H9 (cell line): ENCODE measurements at regions not wholly inside any gene's neighbourhood (a gene's known extent, or its start where the extent isn't known, plus 50 kb on each side); places are given as distances from the start of the nearest gene placed in this dataset.

ENCODE experiments used
- DNase-seq: peaks from one replicate; pipeline ENCODE4 v3.0.0-alpha.2; 2017
- H2AFZ ChIP-seq: one replicate; pipeline ENCODE4 v1.6.1; 2013; ENCODE audit warnings: mild to moderate bottlenecking, low read length, control low read depth, moderate library complexity
- H2AK5ac ChIP-seq: 2 replicates; pipeline ENCODE4 v1.6.1; 2013; ENCODE audit warnings: low read length, control low read depth, mixed read lengths; ENCODE audit not compliant: insufficient read length
- H2BK120ac ChIP-seq: one replicate; pipeline ENCODE4 v1.6.1; 2013; ENCODE audit warnings: low read depth, mild to moderate bottlenecking, low read length, control low read depth, inconsistent platforms; ENCODE audit not compliant: poor library complexity, severe bottlenecking
- H2BK12ac ChIP-seq: 2 replicates; pipeline ENCODE4 v1.6.1; 2013; ENCODE audit warnings: low read length, control low read depth, mixed read lengths, low read depth; ENCODE audit not compliant: insufficient read length
- H2BK15ac ChIP-seq: 2 replicates; pipeline ENCODE4 v1.6.1; 2013; ENCODE audit warnings: low read depth, low read length, control low read depth
- H2BK20ac ChIP-seq: one replicate; pipeline ENCODE4 v1.6.1; 2013; ENCODE audit warnings: low read depth, mild to moderate bottlenecking, low read length, control low read depth, inconsistent platforms; ENCODE audit not compliant: poor library complexity, severe bottlenecking
- H2BK5ac ChIP-seq: 2 replicates; pipeline ENCODE4 v1.6.1; 2013; ENCODE audit warnings: low read length, control low read depth, mixed read lengths; ENCODE audit not compliant: insufficient read length
- H3K14ac ChIP-seq: 2 replicates; pipeline ENCODE4 v1.6.1; 2013; ENCODE audit warnings: low read length, control low read depth; ENCODE audit not compliant: insufficient read depth
- H3K18ac ChIP-seq: 2 replicates; pipeline ENCODE4 v1.6.1; 2013; ENCODE audit warnings: low read depth, mild to moderate bottlenecking, mixed read lengths, low read length, control low read depth; ENCODE audit not compliant: insufficient read length
- H3K23ac ChIP-seq: 2 replicates; pipeline ENCODE4 v1.6.1; 2013; ENCODE audit warnings: low read length, control low read depth, mixed read lengths, low read depth; ENCODE audit not compliant: insufficient read length
- H3K23me2 ChIP-seq: 2 replicates; pipeline ENCODE4 v1.6.1; 2013; ENCODE audit warnings: low read depth, mild to moderate bottlenecking, mixed read lengths, low read length, control low read depth; ENCODE audit not compliant: insufficient read length, poor library complexity, severe bottlenecking
- H3K27ac ChIP-seq: 2 replicates; pipeline ENCODE4 v1.5.1; 2013; ENCODE audit warnings: low read length, control low read depth, mixed read lengths, low read depth; ENCODE audit not compliant: insufficient read length
- H3K27me3 ChIP-seq: 2 replicates; pipeline ENCODE4 v1.6.1; 2013; ENCODE audit warnings: low read length, control low read depth, inconsistent platforms; ENCODE audit not compliant: insufficient read depth
- H3K4ac ChIP-seq: 2 replicates; pipeline ENCODE4 v1.6.1; 2013; ENCODE audit warnings: low read depth, mild to moderate bottlenecking, control low read depth, inconsistent platforms, low read length, moderate library complexity
- H3K4me1 ChIP-seq: 2 replicates; pipeline ENCODE4 v1.6.1; 2013; ENCODE audit warnings: low read length, control low read depth, inconsistent platforms; ENCODE audit not compliant: insufficient read depth
- H3K4me2 ChIP-seq: 2 replicates; pipeline ENCODE4 v1.6.1; 2013; ENCODE audit warnings: low read length, control low read depth, mixed read lengths; ENCODE audit not compliant: insufficient read length, insufficient read depth
- H3K56ac ChIP-seq: 2 replicates; pipeline ENCODE4 v1.6.1; 2013; ENCODE audit warnings: low read depth, mild to moderate bottlenecking, mixed read lengths, low read length, control low read depth; ENCODE audit not compliant: insufficient read length
- H3K79me1 ChIP-seq: 2 replicates; pipeline ENCODE4 v1.6.1; 2013; ENCODE audit warnings: low read depth, mild to moderate bottlenecking, moderate library complexity, low read length, control low read depth, inconsistent platforms; ENCODE audit not compliant: insufficient read depth, poor library complexity, severe bottlenecking
- H3K79me2 ChIP-seq: 2 replicates; pipeline ENCODE4 v1.6.1; 2013; ENCODE audit warnings: low read length, control low read depth, inconsistent platforms; ENCODE audit not compliant: insufficient read depth
- H3K9ac ChIP-seq: 2 replicates; pipeline ENCODE4 v1.6.1; 2013; ENCODE audit warnings: low read length, control low read depth, mixed read lengths; ENCODE audit not compliant: insufficient read length; ENCODE audit errors: extremely low read depth
- H3K9me3 ChIP-seq: one replicate; pipeline ENCODE4 v1.6.1; 2013; ENCODE audit warnings: low read depth, low read length, inconsistent platforms; ENCODE audit not compliant: control insufficient read depth
- H3T11ph ChIP-seq: one replicate; pipeline ENCODE4 v1.6.1; 2013; ENCODE audit warnings: mild to moderate bottlenecking, low read length, control low read depth, inconsistent platforms
- H4K20me1 ChIP-seq: one replicate; pipeline ENCODE4 v1.6.1; 2013; ENCODE audit not compliant: control insufficient read depth, insufficient read length, insufficient read depth
- H4K5ac ChIP-seq: 2 replicates; pipeline ENCODE4 v1.6.1; 2013; ENCODE audit warnings: low read depth, mild to moderate bottlenecking, mixed read lengths, low read length, control low read depth; ENCODE audit not compliant: insufficient read length
- H4K8ac ChIP-seq: replicated peaks from 2 replicates; pipeline ENCODE4 v1.6.1; 2013; ENCODE audit warnings: low read length, control low read depth, mixed read lengths, low read depth; ENCODE audit not compliant: insufficient read length
- H4K91ac ChIP-seq: 2 replicates; pipeline ENCODE4 v1.6.1; 2013; ENCODE audit warnings: low read depth, mild to moderate bottlenecking, moderate library complexity, mixed read lengths, low read length, control low read depth; ENCODE audit not compliant: insufficient read length
- H3K27ac Mint-ChIP-seq, 3 experiments: 2 replicates in 2 of 3; 3 replicates in 1 of 3; pipeline ENCODE4 v1.8.0; 2020 to 2021; ENCODE audit warnings: mixed read lengths in 3 of 3, mild to moderate bottlenecking in 1 of 3, moderate library complexity in 1 of 3
- H3K27me3 Mint-ChIP-seq: 2 replicates; pipeline ENCODE4 v1.8.0; 2021; ENCODE audit warnings: low read depth, mild to moderate bottlenecking, moderate library complexity, mixed read lengths
- H3K36me3 Mint-ChIP-seq, 3 experiments: 2 replicates in 2 of 3; 3 replicates in 1 of 3; pipeline ENCODE4 v1.8.0; 2020 to 2021; ENCODE audit warnings: low read depth in 3 of 3, mixed read lengths in 3 of 3; ENCODE audit not compliant: insufficient read depth in 1 of 3
- H3K4me1 Mint-ChIP-seq, 2 experiments: 2 replicates each; pipeline ENCODE4 v1.8.0; 2020; ENCODE audit warnings: mixed read lengths in 2 of 2
- H3K4me3 Mint-ChIP-seq, 2 experiments: 2 replicates in 1 of 2; 3 replicates in 1 of 2; pipeline ENCODE4 v1.8.0; 2020 to 2021; ENCODE audit warnings: mild to moderate bottlenecking in 2 of 2, mixed read lengths in 2 of 2, moderate library complexity in 1 of 2
- H3K9me3 Mint-ChIP-seq, 2 experiments: 2 replicates in 1 of 2; 3 replicates in 1 of 2; pipeline ENCODE4 v1.8.0; 2020; ENCODE audit warnings: mild to moderate bottlenecking in 2 of 2, mixed read lengths in 2 of 2, moderate library complexity in 1 of 2
- WGBS: extraction: QIAGEN DNeasy Blood & Tissue Kit; methylation state at CpG from one replicate; pipeline ENCODE4 v1.1.7; 2013; ENCODE audit warnings: missing lambda C conversion rate, low lambda C conversion rate, mixed read lengths; ENCODE audit not compliant: insufficient read length; ENCODE audit errors: extremely low coverage; 5-methylcytosine and 5-hydroxymethylcytosine counted together
- TF ChIP-seq, protein P1 (sequence below): fragments of 200-600 bp; sonication (generic); conservative IDR thresholded peaks from 3 replicates; pipeline ENCODE4 v1.8.0; 2021; ENCODE audit warnings: antibody characterized with exemption, mild to moderate bottlenecking

DNA sequence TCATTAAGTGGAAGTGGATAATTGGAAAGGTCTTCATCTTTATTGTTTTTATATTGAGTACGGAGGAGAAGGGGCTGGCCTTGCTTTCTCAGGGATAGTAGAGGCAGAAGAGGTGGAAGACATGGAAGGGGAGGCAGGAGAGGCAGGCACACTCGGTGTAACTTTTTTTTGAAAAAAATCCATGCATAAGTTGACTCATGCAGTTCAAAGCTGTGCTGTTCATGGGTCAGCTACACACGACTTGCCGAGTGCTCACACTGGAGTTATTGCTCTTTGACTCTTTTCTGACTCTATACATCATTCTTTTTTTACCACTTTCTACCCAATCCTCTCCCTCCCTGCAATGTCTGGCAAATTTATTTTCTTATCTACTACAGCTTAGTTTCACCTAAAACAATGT is 158.3 kb upstream of the AADAT start:
- peaks cover 8 to 10% of the 10 kb centered on the region in 2 experiments for H3K4me1 Mint-ChIP-seq

More for the DNA sequence above, 158.3 kb upstream of the AADAT start:
- Histone ChIP-seq H4K20me1 (no peaks in the 10 kb centered on the region), H2BK12ac (no peak overlapping the region), H2BK5ac (no peak overlapping the region), H2BK120ac (no peak overlapping the region), H3K79me1 (no peaks in the 10 kb centered on the region), H3K4me1 (peaks cover 3% of the 10 kb centered on the region), H3K23ac (no peak overlapping the region), H3K4ac (no peak overlapping the region), H3T11ph (no peak overlapping the region), H3K9ac (no peak overlapping the region), H2BK15ac (no peak overlapping the region), H4K5ac (no peak overlapping the region), H4K8ac (no peak overlapping the region), H3K27me3 (no peaks in the 10 kb centered on the region), H2BK20ac (no peak overlapping the region), H3K79me2 (no peaks in the 10 kb centered on the region; the same call in 1 of the 2 replicates), H3K27ac (no peak overlapping the region), H2AFZ (no peak overlapping the region), H4K91ac (no peak overlapping the region), H3K23me2 (peaks cover 2% of the 10 kb centered on the region), H3K56ac (no peak overlapping the region), H3K14ac (no peak overlapping the region), H2AK5ac (no peak overlapping the region), H3K4me2 (no peak overlapping the region), H3K18ac (no peak overlapping the region), H3K9me3 (no peaks in the 10 kb centered on the region)
- TF ChIP-seq, protein P1, sequence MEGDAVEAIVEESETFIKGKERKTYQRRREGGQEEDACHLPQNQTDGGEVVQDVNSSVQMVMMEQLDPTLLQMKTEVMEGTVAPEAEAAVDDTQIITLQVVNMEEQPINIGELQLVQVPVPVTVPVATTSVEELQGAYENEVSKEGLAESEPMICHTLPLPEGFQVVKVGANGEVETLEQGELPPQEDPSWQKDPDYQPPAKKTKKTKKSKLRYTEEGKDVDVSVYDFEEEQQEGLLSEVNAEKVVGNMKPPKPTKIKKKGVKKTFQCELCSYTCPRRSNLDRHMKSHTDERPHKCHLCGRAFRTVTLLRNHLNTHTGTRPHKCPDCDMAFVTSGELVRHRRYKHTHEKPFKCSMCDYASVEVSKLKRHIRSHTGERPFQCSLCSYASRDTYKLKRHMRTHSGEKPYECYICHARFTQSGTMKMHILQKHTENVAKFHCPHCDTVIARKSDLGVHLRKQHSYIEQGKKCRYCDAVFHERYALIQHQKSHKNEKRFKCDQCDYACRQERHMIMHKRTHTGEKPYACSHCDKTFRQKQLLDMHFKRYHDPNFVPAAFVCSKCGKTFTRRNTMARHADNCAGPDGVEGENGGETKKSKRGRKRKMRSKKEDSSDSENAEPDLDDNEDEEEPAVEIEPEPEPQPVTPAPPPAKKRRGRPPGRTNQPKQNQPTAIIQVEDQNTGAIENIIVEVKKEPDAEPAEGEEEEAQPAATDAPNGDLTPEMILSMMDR: no peak
- WGBS: no CpG with 5 or more reads among the region's 4 CpGs
- no peak overlapping the region for H3K27ac Mint-ChIP-seq
- H3K27me3 Mint-ChIP-seq: no peaks in the 10 kb centered on the region
- no peaks in the 10 kb centered on the region for H3K9me3 Mint-ChIP-seq
- no peak overlapping the region for H3K4me3 Mint-ChIP-seq
- no peaks in the 10 kb centered on the region for H3K36me3 Mint-ChIP-seq
- DNase-seq: no peak
